Upper lobe of left lung (tissue), 4 donors: ENCODE measurements at regions not wholly inside any gene's neighbourhood (a gene's known extent, or its start where the extent isn't known, plus 50 kb on each side); places are given as distances from the start of the nearest gene placed in this dataset.

Experiments used
- EP300 ChIP-seq, 4 donors: sonication (generic); formaldehyde crosslinking; IDR thresholded peaks; one replicate each; pipeline ENCODE4 v1.5.1; 2017; ENCODE audit warnings: antibody characterized with exemption in 4 of 4, control low read depth in 2 of 4
- POLR2A ChIP-seq, 4 donors: fragments of 450-650 bp; IDR thresholded peaks; one replicate each; pipeline ENCODE4 v1.5.1; 2016 to 2017; ENCODE audit warnings: antibody characterized with exemption in 4 of 4, mild to moderate bottlenecking in 2 of 4
- POLR2AphosphoS5 ChIP-seq, 2 donors: sonication (generic); formaldehyde crosslinking; IDR thresholded peaks; one replicate each; pipeline ENCODE4 v1.5.1; 2017; ENCODE audit warnings: antibody characterized with exemption in 2 of 2
- TF ChIP-seq, protein P1 (sequence below), 6 experiments: fragments of 450-650 bp in 4 of 6; fragments of 200-600 bp in 2 of 6; sonication (generic) in 2 of 6; IDR thresholded peaks; one replicate each; pipeline ENCODE4 v1.5.1; 2016 to 2019; ENCODE audit warnings: antibody characterized with exemption in 6 of 6

DNA sequence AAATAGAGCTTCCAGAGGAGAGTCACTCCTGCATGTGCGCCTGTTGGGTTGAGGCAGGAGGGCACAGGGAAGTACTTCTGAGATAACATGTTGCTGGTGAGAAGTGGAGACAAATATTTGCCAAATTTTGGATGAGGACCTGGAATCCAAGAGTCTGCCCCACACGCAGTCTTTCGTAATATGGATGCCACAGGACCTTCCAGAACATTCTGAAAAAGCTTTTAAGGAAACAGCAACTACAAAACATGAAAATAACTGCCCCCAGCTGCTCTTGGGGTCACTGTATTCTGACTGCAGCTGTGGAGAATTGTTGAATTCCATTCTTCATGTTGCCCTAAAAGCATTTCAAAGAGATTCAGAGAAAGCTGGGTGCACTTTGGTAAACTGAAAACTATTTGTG lies 227.5 kb downstream of the C1D start:
- TF ChIP-seq, protein P1, sequence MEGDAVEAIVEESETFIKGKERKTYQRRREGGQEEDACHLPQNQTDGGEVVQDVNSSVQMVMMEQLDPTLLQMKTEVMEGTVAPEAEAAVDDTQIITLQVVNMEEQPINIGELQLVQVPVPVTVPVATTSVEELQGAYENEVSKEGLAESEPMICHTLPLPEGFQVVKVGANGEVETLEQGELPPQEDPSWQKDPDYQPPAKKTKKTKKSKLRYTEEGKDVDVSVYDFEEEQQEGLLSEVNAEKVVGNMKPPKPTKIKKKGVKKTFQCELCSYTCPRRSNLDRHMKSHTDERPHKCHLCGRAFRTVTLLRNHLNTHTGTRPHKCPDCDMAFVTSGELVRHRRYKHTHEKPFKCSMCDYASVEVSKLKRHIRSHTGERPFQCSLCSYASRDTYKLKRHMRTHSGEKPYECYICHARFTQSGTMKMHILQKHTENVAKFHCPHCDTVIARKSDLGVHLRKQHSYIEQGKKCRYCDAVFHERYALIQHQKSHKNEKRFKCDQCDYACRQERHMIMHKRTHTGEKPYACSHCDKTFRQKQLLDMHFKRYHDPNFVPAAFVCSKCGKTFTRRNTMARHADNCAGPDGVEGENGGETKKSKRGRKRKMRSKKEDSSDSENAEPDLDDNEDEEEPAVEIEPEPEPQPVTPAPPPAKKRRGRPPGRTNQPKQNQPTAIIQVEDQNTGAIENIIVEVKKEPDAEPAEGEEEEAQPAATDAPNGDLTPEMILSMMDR (IDR thresholded peaks at IDR 0.05): no peak
- TF ChIP-seq EP300 (IDR thresholded peaks at IDR 0.05) (no peak), POLR2A (IDR thresholded peaks at IDR 0.05) (no peak), POLR2AphosphoS5 (IDR thresholded peaks at IDR 0.05) (no peak)
